ENCODE measurements at regions not wholly inside any gene's neighbourhood (a gene's known extent, or its start where the extent isn't known, plus 50 kb on each side); places are given as distances from the start of the nearest gene placed in this dataset.

DNA sequence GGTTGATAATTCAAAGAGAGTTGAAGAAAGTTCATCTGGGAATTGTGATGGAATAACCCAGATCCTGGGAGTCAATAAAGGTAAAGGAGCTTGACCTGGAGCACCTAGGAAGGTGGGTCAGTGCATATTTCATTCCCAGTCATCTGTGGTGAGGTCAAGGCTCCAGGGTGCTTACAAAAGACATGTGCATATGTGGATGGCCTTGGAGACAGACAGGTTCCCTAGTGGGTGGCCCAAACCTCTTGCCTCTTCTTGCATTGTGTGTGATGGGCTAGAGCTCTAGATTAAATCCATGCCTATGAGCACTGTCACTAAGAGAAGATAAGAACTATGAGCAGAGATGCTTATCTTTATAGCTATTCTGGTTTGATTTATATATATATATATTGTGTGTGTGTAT lies 75.5 kb upstream of the CISTR start:
- in situ Hi-C loops (cut with HindIII; ENCODE audit: low pct_ligation_motif_present, low sequenced_read_pairs), result no loop called here
- TF ChIP-seq, protein P1, sequence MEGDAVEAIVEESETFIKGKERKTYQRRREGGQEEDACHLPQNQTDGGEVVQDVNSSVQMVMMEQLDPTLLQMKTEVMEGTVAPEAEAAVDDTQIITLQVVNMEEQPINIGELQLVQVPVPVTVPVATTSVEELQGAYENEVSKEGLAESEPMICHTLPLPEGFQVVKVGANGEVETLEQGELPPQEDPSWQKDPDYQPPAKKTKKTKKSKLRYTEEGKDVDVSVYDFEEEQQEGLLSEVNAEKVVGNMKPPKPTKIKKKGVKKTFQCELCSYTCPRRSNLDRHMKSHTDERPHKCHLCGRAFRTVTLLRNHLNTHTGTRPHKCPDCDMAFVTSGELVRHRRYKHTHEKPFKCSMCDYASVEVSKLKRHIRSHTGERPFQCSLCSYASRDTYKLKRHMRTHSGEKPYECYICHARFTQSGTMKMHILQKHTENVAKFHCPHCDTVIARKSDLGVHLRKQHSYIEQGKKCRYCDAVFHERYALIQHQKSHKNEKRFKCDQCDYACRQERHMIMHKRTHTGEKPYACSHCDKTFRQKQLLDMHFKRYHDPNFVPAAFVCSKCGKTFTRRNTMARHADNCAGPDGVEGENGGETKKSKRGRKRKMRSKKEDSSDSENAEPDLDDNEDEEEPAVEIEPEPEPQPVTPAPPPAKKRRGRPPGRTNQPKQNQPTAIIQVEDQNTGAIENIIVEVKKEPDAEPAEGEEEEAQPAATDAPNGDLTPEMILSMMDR (IDR thresholded peaks at IDR 0.05; ENCODE audit: low read depth, low read length, missing control alignments), result no peak
- H3K36me3 ChIP-seq (replicated peaks), result no peaks in the 10 kb centered on the region
- H3K27me3 ChIP-seq (replicated peaks), result peaks cover 5% of the 10 kb centered on the region
- H3K27ac ChIP-seq, result no peak overlapping the region
- no peak overlapping the region for H3K4me3 ChIP-seq (ENCODE audit: low read depth, low read length)
- DNase-seq, result no peak

- Histone ChIP-seq H3K36me3 (replicated peaks) (no peaks in the 10 kb centered on the region), H3K4me3 (ENCODE audit: low read depth, low read length) (no peak overlapping the region), H3K27me3 (replicated peaks) (peaks cover 5% of the 10 kb centered on the region), H3K27ac (no peak overlapping the region)
- DNase-seq, result no peak
- TF ChIP-seq, protein P1 (IDR thresholded peaks at IDR 0.05; ENCODE audit: low read depth, low read length, missing control alignments), result no peak
- in situ Hi-C loops (cut with HindIII; ENCODE audit: low pct_ligation_motif_present, low sequenced_read_pairs), result no loop called here
These were observed 76.8 kb upstream of the CISTR start for GRCh38 chr12:53828598-53828997.

GRCh38 chr12:53829130-53829819 lies 77.5 kb upstream of the CISTR start:
- Histone ChIP-seq H3K36me3 (replicated peaks) (no peaks in the 10 kb centered on the region), H3K4me3 (ENCODE audit: low read depth, low read length) (no peak overlapping the region), H3K27me3 (replicated peaks) (peaks cover 6% of the 10 kb centered on the region), H3K27ac (no peak overlapping the region)
- TF ChIP-seq, protein P1 (IDR thresholded peaks at IDR 0.05; ENCODE audit: low read depth, low read length, missing control alignments), result no peak
- DNase-seq, result no peak
- in situ Hi-C loops (cut with HindIII; ENCODE audit: low pct_ligation_motif_present, low sequenced_read_pairs), result no loop called here

- no peak for DNase-seq
- peaks cover 6% of the 10 kb centered on the region for H3K27me3 ChIP-seq (replicated peaks)
- TF ChIP-seq, protein P1 (IDR thresholded peaks at IDR 0.05; ENCODE audit: low read depth, low read length, missing control alignments), result no peak
- in situ Hi-C loops (cut with HindIII; ENCODE audit: low pct_ligation_motif_present, low sequenced_read_pairs), result no loop called here
- no peak overlapping the region for H3K4me3 ChIP-seq (ENCODE audit: low read depth, low read length)
- no peaks in the 10 kb centered on the region for H3K36me3 ChIP-seq (replicated peaks)
- no peak overlapping the region for H3K27ac ChIP-seq
These were observed 78.9 kb upstream of the CISTR start for GRCh38 chr12:53830631-53831030.

- H3K36me3 ChIP-seq (replicated peaks), result no peaks in the 10 kb centered on the region
- H3K4me3 ChIP-seq (ENCODE audit: low read depth, low read length), result no peak overlapping the region
- no peak for DNase-seq
- TF ChIP-seq, protein P1 (IDR thresholded peaks at IDR 0.05; ENCODE audit: low read depth, low read length, missing control alignments), result no peak
- in situ Hi-C loops (cut with HindIII; ENCODE audit: low pct_ligation_motif_present, low sequenced_read_pairs), result no loop called here
- peaks cover 4% of the 10 kb centered on the region for H3K27me3 ChIP-seq (replicated peaks)
- no peak overlapping the region for H3K27ac ChIP-seq
These were observed 84.4 kb upstream of the CISTR start for GRCh38 chr12:53836119-53836655.

- Histone ChIP-seq H3K4me3 (ENCODE audit: low read depth, low read length) (no peak overlapping the region), H3K36me3 (replicated peaks) (no peaks in the 10 kb centered on the region), H3K27ac (no peak overlapping the region), H3K27me3 (replicated peaks) (no peaks in the 10 kb centered on the region)
- TF ChIP-seq, protein P1 (IDR thresholded peaks at IDR 0.05; ENCODE audit: low read depth, low read length, missing control alignments), result no peak
- in situ Hi-C loops (cut with HindIII; ENCODE audit: low pct_ligation_motif_present, low sequenced_read_pairs), result no loop called here
- no peak for DNase-seq
These were observed 87.2 kb upstream of the CISTR start for GRCh38 chr12:53838978-53839377.

Measured in brain microvascular endothelial cell (primary cell).